HG03095 (cell line): ENCODE measurements at regions not wholly inside any gene's neighbourhood (a gene's known extent, or its start where the extent isn't known, plus 50 kb on each side); places are given as distances from the start of the nearest gene placed in this dataset.

Experiments
- ATAC-seq: cut with Tn5 transposase; IDR thresholded peaks from one replicate; pipeline ENCODE4 v1.9.1; 2021; ENCODE audit warnings: moderate library complexity; ENCODE audit not compliant: unreplicated experiment

GRCh38 chr13:89270736-89271135 lies 1599.6 kb downstream of the SLITRK5 start:
- ATAC-seq = no peak

GRCh38 chr13:89279374-89279773 lies 1608.2 kb downstream of the SLITRK5 start:
- no peak for ATAC-seq

- no peak for ATAC-seq
Measured at GRCh38 chr13:89281331-89281730, 1610.2 kb downstream of the SLITRK5 start.

- no peak for ATAC-seq
Measured at GRCh38 chr13:89282241-89282640, 1611.1 kb downstream of the SLITRK5 start.

GRCh38 chr13:89287381-89287780 lies 1616.2 kb downstream of the SLITRK5 start:
- ATAC-seq = no peak

GRCh38 chr13:89294115-89294867 lies 1623.1 kb downstream of the SLITRK5 start:
- ATAC-seq = no peak

GRCh38 chr13:89307278-89307677 lies 1636.1 kb downstream of the SLITRK5 start:
- ATAC-seq = no peak

- no peak for ATAC-seq
Measured at GRCh38 chr13:89310943-89311672, 1639.9 kb downstream of the SLITRK5 start.

- no peak for ATAC-seq
Measured at GRCh38 chr13:89315287-89315686, 1644.1 kb downstream of the SLITRK5 start.

- ATAC-seq = no peak
Measured at GRCh38 chr13:89322466-89322865, 1651.3 kb downstream of the SLITRK5 start.

- no peak for ATAC-seq
Measured at GRCh38 chr13:89324582-89324981, 1653.4 kb downstream of the SLITRK5 start.

GRCh38 chr13:89343165-89343564 lies 1672.0 kb downstream of the SLITRK5 start:
- ATAC-seq = no peak

- no peak for ATAC-seq
Measured at GRCh38 chr13:89352384-89352783, 1681.2 kb downstream of the SLITRK5 start.

GRCh38 chr13:89361909-89362308 lies 1690.7 kb downstream of the SLITRK5 start:
- no peak for ATAC-seq

- no peak for ATAC-seq
Measured at GRCh38 chr13:89363144-89363543, 1692.0 kb downstream of the SLITRK5 start.

GRCh38 chr13:89372193-89372592 lies 1701.0 kb downstream of the SLITRK5 start:
- ATAC-seq = no peak

GRCh38 chr13:89375839-89376238 lies 1704.7 kb downstream of the SLITRK5 start:
- ATAC-seq = no peak

- ATAC-seq = no peak
Measured at GRCh38 chr13:89380101-89380500, 1708.9 kb downstream of the SLITRK5 start.

GRCh38 chr13:89382981-89383380 lies 1711.8 kb downstream of the SLITRK5 start:
- no peak for ATAC-seq

- ATAC-seq = no peak
Measured at GRCh38 chr13:89383891-89384290, 1712.7 kb downstream of the SLITRK5 start.

GRCh38 chr13:89393758-89394304 lies 1722.7 kb downstream of the SLITRK5 start:
- ATAC-seq = no peak

GRCh38 chr13:89401264-89401675 lies 1730.1 kb downstream of the SLITRK5 start:
- no peak for ATAC-seq
